ENCODE measurements at regions not wholly inside any gene's neighbourhood (a gene's known extent, or its start where the extent isn't known, plus 50 kb on each side); places are given as distances from the start of the nearest gene placed in this dataset.
"Not testable (repeated sequence)": the region's sequence is repeated elsewhere in the genome, so short reads cannot be mapped to it uniquely, and the experiment has no call there.

GRCh38 chrX:34325460-34325859, 193.3 kb upstream of the FAM47A start:
- no peak overlapping the region for H3K27ac ChIP-seq (ENCODE audit: low read depth, low read length)
- BruUV-seq (replicated peaks): no TSS peak
- ChIA-PET RAD21 (ENCODE audit: low non-redundant PET in 1 of 2, low total read pairs in 2 of 2, uncharacterized antibody in 2 of 2, unreplicated experiment in 2 of 2) (no interaction called here), POLR2A (no interaction called here), CTCF (no interaction called here)
- no peak for DNase-seq (ENCODE audit: low read depth, low spot score)
- TF ChIP-seq CEBPB (IDR thresholded peaks at IDR 0.05; ENCODE audit: low read depth) (no peak), ZNF274 (IDR thresholded peaks at IDR 0.05; ENCODE audit: low read depth, low read length) (no peak), CTCF (IDR thresholded peaks at IDR 0.05 in 2 of 3, conservative IDR thresholded peaks at IDR 0.05 in 1 of 3; ENCODE audit: borderline replicate concordance in 1 of 3, insufficient read depth in 1 of 3, low read depth in 2 of 3, low read length in 2 of 3) (no peak), EZH2phosphoT487 (IDR thresholded peaks at IDR 0.05; ENCODE audit: borderline replicate concordance) (no peak), ZFX (IDR thresholded peaks at IDR 0.05) (no peak), MAX (IDR thresholded peaks at IDR 0.05) (no peak), SP1 (IDR thresholded peaks at IDR 0.05; ENCODE audit: low read depth) (no peak), FOSL1 (IDR thresholded peaks at IDR 0.05; ENCODE audit: low read depth) (no peak), POLR2AphosphoS5 (IDR thresholded peaks at IDR 0.05; ENCODE audit: low read depth, low read length) (no peak), EZH2 (IDR thresholded peaks at IDR 0.05) (no peak), TCF7L2 (IDR thresholded peaks at IDR 0.05; ENCODE audit: borderline replicate concordance, extremely low read depth, insufficient read depth, insufficient read length) (no peak), RAD21 (IDR thresholded peaks at IDR 0.05; ENCODE audit: low read depth) (no peak), SIN3A (IDR thresholded peaks at IDR 0.05; ENCODE audit: low read depth) (no peak), SRF (IDR thresholded peaks at IDR 0.05; ENCODE audit: low read depth) (no peak)
- intact Hi-C loops (cut with micrococcal nuclease): no loop called here
- H3K4me3 ChIP-seq (replicated peaks in 1 of 2; ENCODE audit: low read depth in 1 of 2, low read length in 2 of 2): no peak overlapping the region
- no peak overlapping the region for H3K4me2 ChIP-seq (ENCODE audit: low read length)
- no peaks in the 10 kb centered on the region for H4K20me1 ChIP-seq (ENCODE audit: insufficient read depth)
- H3K4me1 ChIP-seq (ENCODE audit: control insufficient read depth in 1 of 2, insufficient read depth in 2 of 2, low read length in 2 of 2): no peaks in the 10 kb centered on the region
- H2AFZ ChIP-seq (ENCODE audit: low read depth, low read length, poor library complexity, severe bottlenecking): no peak overlapping the region
- no peaks in the 10 kb centered on the region for H3K36me3 ChIP-seq (ENCODE audit: control insufficient read depth in 1 of 2, insufficient read depth in 2 of 2, low read length in 2 of 2)
- H3K27me3 ChIP-seq (ENCODE audit: insufficient read depth, low read length): no peaks in the 10 kb centered on the region
- H3K9me3 ChIP-seq (ENCODE audit: control insufficient read depth in 1 of 2, insufficient read depth in 1 of 2, low read depth in 1 of 2, low read length in 2 of 2): no peaks in the 10 kb centered on the region
- H3K9ac ChIP-seq (ENCODE audit: low read length): no peak overlapping the region
- no peaks in the 10 kb centered on the region for H3K79me2 ChIP-seq (ENCODE audit: insufficient read depth, low read length)
- ATAC-seq: no peak
- H3K9me2 ChIP-seq (ENCODE audit: insufficient read depth): no peaks in the 10 kb centered on the region

- ATAC-seq; H3K36me3 ChIP-seq (ENCODE audit: control insufficient read depth in 1 of 2, insufficient read depth in 2 of 2, low read length in 2 of 2); CTCF ChIA-PET; POLR2A ChIA-PET; H3K9ac ChIP-seq (ENCODE audit: low read length); H3K9me3 ChIP-seq (ENCODE audit: control insufficient read depth in 1 of 2, insufficient read depth in 1 of 2, low read depth in 1 of 2, low read length in 2 of 2); H3K4me1 ChIP-seq (ENCODE audit: control insufficient read depth in 1 of 2, insufficient read depth in 2 of 2, low read length in 2 of 2); H3K9me2 ChIP-seq (ENCODE audit: insufficient read depth); RAD21 ChIA-PET (ENCODE audit: low non-redundant PET in 1 of 2, low total read pairs in 2 of 2, uncharacterized antibody in 2 of 2, unreplicated experiment in 2 of 2); H4K20me1 ChIP-seq (ENCODE audit: insufficient read depth); BruUV-seq (replicated peaks); H3K27me3 ChIP-seq (ENCODE audit: insufficient read depth, low read length); H2AFZ ChIP-seq (ENCODE audit: low read depth, low read length, poor library complexity, severe bottlenecking); H3K79me2 ChIP-seq (ENCODE audit: insufficient read depth, low read length); H3K27ac ChIP-seq (ENCODE audit: low read depth, low read length); intact Hi-C loops (cut with micrococcal nuclease); H3K4me3 ChIP-seq (replicated peaks in 1 of 2; ENCODE audit: low read depth in 1 of 2, low read length in 2 of 2); DNase-seq (ENCODE audit: low read depth, low spot score); H3K4me2 ChIP-seq (ENCODE audit: low read length): not testable (repeated sequence)
These were observed 188.3 kb upstream of the FAM47A start for GRCh38 chrX:34320424-34320823.

Data from HCT116 (cell line).